HG03354 (cell line): ENCODE measurements at regions not wholly inside any gene's neighbourhood (a gene's known extent, or its start where the extent isn't known, plus 50 kb on each side); places are given as distances from the start of the nearest gene placed in this dataset.

Experiments used
- ATAC-seq: cut with Tn5 transposase; IDR thresholded peaks from one replicate; pipeline ENCODE4 v1.9.1; 2021; ENCODE audit warnings: mild to moderate bottlenecking; ENCODE audit not compliant: unreplicated experiment, poor library complexity, severe bottlenecking

- ATAC-seq = no peak
Measured at GRCh38 chr19:28401739-28402424, 811.1 kb downstream of the UQCRFS1 start.

- no peak for ATAC-seq
Measured at GRCh38 chr19:28400953-28401671, 811.8 kb downstream of the UQCRFS1 start.

GRCh38 chr19:28399187-28399586 is 813.8 kb downstream of the UQCRFS1 start:
- ATAC-seq = no peak

DNA sequence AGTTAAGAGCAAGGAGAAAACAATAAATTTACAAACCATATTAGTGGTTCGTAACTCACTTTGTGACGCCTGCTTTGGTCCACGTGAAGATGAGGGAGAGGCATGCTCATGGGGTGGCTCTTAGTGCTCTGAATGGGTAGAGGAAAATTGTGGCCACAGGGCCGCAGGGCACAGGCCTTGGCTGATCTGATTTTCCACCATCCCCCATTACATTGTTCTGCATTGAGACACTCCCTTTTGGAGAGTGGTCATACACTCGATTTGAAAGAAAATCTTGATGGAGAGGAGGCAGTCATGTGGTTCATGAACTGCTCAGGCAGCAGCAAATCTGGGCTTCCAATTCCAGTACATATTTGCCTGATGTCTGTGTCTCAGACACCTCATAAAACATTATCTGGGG is 815.2 kb downstream of the UQCRFS1 start:
- no peak for ATAC-seq

DNA sequence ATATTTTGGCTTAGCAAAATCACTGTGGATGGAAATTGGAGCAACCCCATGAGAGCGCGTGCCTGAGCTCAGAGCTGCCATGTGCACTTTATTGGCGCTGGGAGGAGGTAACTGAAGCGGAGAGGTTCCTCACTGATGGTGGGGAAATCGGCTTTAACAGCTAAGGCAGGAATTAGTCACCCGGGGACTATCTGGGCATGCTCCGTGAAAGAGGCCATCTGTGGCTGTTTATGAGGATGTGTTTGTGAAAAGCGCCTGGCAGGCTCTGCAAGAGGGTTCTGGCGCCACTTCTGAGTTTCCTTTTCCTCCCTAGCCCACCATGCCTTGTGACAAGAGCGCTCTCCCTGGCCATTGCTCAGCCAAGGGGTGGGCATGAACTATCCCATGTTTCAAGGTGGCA is 815.6 kb downstream of the UQCRFS1 start:
- no peak for ATAC-seq

GRCh38 chr19:28396287-28396831 is 816.6 kb downstream of the UQCRFS1 start:
- ATAC-seq = no peak

DNA sequence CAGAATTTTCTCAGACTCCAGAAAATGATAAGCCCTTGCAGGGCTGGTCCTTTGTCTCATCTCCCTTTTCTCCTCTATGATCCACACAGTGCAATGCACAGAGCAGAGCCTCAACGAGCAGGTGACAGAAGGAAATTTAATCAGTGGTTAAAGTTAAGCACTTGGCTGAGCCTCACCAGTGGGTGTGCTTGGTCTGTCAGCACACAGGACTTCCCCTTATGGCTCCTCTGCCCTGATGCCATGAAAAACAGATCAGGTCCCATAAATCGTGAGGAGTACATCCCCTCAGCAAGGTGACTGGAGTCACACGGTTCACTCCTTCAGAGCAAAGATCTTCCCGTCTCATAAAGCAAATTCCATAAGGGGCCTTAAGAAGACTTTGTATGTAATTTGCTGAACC is 818.2 kb downstream of the UQCRFS1 start:
- no peak for ATAC-seq

GRCh38 chr19:28393574-28394336 is 819.2 kb downstream of the UQCRFS1 start:
- peak; percentile 86 for ATAC-seq

DNA sequence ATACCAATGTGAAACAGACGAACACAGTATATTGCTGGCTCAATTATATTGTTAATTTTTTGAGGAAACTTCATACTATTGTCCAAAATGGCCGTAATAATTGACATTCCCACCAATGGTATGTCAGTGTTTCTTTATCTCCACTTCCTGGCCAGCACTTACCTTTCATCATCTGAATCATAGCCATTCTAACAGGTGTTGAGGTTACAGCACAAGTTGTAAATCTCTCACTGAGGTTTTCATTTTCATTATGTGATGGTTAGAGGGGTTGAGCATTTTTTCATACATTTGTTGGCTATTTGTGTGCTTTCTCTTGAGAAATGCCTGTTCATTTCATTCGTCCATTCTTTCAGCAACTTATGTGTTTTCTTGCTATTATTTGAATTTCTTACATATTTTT is 824.0 kb downstream of the UQCRFS1 start:
- ATAC-seq = peak; percentile 73

DNA sequence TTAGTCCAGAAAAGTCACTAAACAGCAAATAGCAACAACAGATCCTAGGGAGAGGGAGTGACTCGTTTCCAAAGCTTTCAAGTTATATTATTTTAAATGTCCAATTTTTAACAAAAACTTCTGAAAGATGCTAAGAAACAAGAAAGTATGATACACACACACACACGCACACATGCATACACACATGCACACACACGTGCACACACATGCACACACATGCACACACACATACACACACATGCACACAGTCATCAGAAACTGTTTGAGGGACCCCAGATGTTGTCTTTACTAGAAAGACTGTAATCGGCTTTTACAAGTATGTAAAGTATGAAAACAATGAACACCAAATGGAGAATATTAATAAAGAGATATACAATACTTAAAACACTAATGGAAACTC is 825.4 kb downstream of the UQCRFS1 start:
- ATAC-seq = no peak

GRCh38 chr19:28386470-28386869 is 826.5 kb downstream of the UQCRFS1 start:
- ATAC-seq = no peak

DNA sequence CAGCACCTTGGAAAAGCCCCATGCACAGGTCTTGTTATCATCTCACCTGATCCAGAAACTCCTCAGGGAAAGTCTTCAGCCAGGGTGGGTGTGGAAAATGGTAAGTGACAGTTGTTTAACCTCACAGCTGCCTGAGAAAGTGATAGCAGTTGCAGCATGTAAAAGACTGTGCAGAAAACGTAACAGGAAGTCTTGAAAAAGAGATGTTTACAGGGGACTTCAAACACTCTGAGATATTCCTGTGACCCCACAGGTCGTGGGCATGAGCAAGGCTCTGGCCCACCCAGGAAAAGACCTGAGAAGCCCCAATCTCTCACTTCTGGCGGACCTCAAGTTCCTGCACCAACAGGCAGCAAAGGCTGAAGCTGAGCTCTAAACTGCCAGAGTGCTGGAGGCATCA is 826.9 kb downstream of the UQCRFS1 start:
- no peak for ATAC-seq

GRCh38 chr19:28377077-28377476 is 835.9 kb downstream of the UQCRFS1 start:
- ATAC-seq = no peak

GRCh38 chr19:28374971-28375370 is 838.0 kb downstream of the UQCRFS1 start:
- ATAC-seq = no peak

GRCh38 chr19:28372576-28373247 is 840.2 kb downstream of the UQCRFS1 start:
- ATAC-seq = no peak

DNA sequence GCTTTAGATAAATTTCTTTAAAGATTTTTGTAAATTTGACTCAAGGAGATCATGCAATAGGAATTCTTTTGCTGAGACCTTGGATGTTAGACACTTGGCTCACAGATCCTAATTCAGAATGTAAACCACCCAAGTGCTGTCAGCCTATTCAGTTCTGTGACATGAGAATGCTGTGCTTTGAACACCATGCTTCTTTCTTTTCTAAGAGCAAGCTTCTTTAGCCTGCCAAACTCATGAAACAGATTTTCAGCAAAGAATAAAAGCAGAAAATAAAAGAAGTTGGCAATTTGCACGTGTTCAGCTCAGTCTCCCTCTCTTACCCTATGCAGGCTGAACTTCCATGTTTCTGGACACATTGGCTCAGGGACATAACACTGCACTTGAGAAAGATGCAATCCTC is 845.8 kb downstream of the UQCRFS1 start:
- no peak for ATAC-seq

DNA sequence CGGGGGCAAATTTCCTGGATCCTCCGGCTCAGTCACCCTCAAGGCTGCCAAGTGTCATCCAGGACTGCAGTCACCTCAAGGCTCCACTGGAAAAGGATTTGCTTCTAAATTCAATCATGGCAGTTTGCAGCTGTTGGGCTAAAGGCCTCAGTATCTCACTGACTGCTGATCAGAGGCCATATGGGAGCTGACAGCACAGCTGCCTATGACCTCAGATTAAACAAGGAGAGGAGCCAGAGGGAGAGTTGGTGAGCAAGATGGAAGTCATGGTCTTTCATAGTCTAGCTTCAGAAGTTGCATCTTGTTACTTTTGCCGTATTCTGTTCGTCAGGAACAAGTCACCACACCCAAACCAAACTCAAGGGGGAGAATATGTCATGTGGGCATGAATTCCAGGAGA is 849.7 kb downstream of the UQCRFS1 start:
- no peak for ATAC-seq

- no peak for ATAC-seq
Measured at GRCh38 chr19:28359431-28360414, 853.2 kb downstream of the UQCRFS1 start.

- ATAC-seq = no peak
Measured at GRCh38 chr19:28358633-28359032, 854.3 kb downstream of the UQCRFS1 start.
